ENCODE measurements at regions not wholly inside any gene's neighbourhood (a gene's known extent, or its start where the extent isn't known, plus 50 kb on each side); places are given as distances from the start of the nearest gene placed in this dataset.

DNA sequence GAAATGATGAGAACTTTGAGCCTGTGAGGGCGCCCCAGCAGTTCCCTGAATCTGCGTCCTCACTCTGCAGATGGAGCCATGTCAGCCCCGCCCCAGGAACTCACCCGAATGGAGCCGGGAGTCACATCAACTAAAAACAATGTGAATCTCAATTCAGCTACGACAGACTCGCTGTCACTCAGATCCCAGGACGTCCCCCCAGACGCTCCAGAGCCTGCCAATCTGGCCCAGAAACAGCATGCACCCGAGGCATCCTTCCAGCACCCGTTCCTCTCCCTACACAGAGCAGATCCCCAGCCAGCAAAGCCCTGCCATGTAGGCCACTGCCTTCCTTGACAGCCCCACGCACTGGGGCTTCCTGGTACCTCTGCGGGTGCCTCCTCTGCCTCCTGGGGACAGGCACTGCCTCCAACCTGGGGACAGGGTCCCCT, 248.0 kb downstream of the TTLL2 start:
- WGBS (ENCODE audit: low lambda C conversion rate): 25% methylated on average over 11 of the region's 13 CpGs

More for the DNA sequence above, 248.0 kb downstream of the TTLL2 start:
- Histone ChIP-seq H3K9ac (ENCODE audit: insufficient read depth, low read depth, low read length) (no peak overlapping the region), H3K9me3 (ENCODE audit: low read length) (no peaks in the 10 kb centered on the region), H2AFZ (ENCODE audit: low read length) (no peak overlapping the region), H3K36me3 (replicated peaks in 1 of 2; ENCODE audit: control insufficient read depth in 1 of 2, insufficient read depth in 2 of 2, low read length in 2 of 2) (no peaks in the 10 kb centered on the region), H3K79me2 (ENCODE audit: insufficient read depth, low read length) (no peaks in the 10 kb centered on the region), H3K4me3 (replicated peaks in 1 of 3; ENCODE audit: insufficient read depth in 1 of 3, low read depth in 2 of 3, low read length in 3 of 3) (no peak overlapping the region), H3K4me2 (ENCODE audit: low read depth, low read length) (peak overlapping the region; percentile 47), H3K4me1 (ENCODE audit: insufficient read depth, low read length) (peaks cover 32% of the 10 kb centered on the region), H3K27me3 (ENCODE audit: control insufficient read depth in 1 of 2, insufficient read depth in 2 of 2, low read length in 2 of 2) (peaks cover 10 to 25% of the 10 kb centered on the region in 2 experiments; a peak in 4 of 5 replicates), H4K20me1 (ENCODE audit: insufficient read depth, low read length) (no peaks in the 10 kb centered on the region), H3K27ac (ENCODE audit: extremely low read length, insufficient read depth, low read length) (no peak overlapping the region)
- in situ Hi-C loops (cut with HindIII; ENCODE audit: extremely low pct_ligation_motif_present, low pct_unique_long_range_greater_than_20kb) (no loop called here), intact Hi-C loops (cut with micrococcal nuclease; ENCODE audit: unreplicated experiment) (no loop called here)
- FAIRE-seq: no peak
- no peak for TF ChIP-seq KMT2A (CRISPR knock-in tag; IDR thresholded peaks at IDR 0.05)
- TF ChIP-seq ZNF354B (CRISPR knock-in tag; IDR thresholded peaks at IDR 0.05): no peak
- TF ChIP-seq ATF7-NPFF (CRISPR knock-in tag; IDR thresholded peaks at IDR 0.05; ENCODE audit: low read depth): no peak
- no peak for TF ChIP-seq ZNF563 (CRISPR knock-in tag; IDR thresholded peaks at IDR 0.05)
- TF ChIP-seq SOX6 (IDR thresholded peaks at IDR 0.05): no peak
- TF ChIP-seq SOX6 (CRISPR knock-in tag; IDR thresholded peaks at IDR 0.05): 0 out of 2 replicates have a peak, but pooled peaks have one; percentile 4
- no peak for TF ChIP-seq ZNF234 (CRISPR knock-in tag; conservative IDR thresholded peaks at IDR 0.05)
- peak; percentile 16; the same call in 1 of the 2 replicates for TF ChIP-seq ZBTB38 (CRISPR knock-in tag; IDR thresholded peaks at IDR 0.05)
- TF ChIP-seq ESRRA (CRISPR knock-in tag; IDR thresholded peaks at IDR 0.05; ENCODE audit: low read depth): no peak
- TF ChIP-seq GABPB1 (CRISPR knock-in tag; IDR thresholded peaks at IDR 0.05): 0 out of 2 replicates have a peak, but pooled peaks have one; percentile 16
- TF ChIP-seq, protein P1, sequence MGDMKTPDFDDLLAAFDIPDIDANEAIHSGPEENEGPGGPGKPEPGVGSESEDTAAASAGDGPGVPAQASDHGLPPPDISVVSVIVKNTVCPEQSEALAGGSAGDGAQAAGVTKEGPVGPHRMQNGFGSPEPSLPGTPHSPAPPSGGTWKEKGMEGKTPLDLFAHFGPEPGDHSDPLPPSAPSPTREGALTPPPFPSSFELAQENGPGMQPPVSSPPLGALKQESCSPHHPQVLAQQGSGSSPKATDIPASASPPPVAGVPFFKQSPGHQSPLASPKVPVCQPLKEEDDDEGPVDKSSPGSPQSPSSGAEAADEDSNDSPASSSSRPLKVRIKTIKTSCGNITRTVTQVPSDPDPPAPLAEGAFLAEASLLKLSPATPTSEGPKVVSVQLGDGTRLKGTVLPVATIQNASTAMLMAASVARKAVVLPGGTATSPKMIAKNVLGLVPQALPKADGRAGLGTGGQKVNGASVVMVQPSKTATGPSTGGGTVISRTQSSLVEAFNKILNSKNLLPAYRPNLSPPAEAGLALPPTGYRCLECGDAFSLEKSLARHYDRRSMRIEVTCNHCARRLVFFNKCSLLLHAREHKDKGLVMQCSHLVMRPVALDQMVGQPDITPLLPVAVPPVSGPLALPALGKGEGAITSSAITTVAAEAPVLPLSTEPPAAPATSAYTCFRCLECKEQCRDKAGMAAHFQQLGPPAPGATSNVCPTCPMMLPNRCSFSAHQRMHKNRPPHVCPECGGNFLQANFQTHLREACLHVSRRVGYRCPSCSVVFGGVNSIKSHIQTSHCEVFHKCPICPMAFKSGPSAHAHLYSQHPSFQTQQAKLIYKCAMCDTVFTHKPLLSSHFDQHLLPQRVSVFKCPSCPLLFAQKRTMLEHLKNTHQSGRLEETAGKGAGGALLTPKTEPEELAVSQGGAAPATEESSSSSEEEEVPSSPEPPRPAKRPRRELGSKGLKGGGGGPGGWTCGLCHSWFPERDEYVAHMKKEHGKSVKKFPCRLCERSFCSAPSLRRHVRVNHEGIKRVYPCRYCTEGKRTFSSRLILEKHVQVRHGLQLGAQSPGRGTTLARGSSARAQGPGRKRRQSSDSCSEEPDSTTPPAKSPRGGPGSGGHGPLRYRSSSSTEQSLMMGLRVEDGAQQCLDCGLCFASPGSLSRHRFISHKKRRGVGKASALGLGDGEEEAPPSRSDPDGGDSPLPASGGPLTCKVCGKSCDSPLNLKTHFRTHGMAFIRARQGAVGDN (CRISPR knock-in tag; IDR thresholded peaks at IDR 0.05): peak; percentile 32; the same call in 1 of the 2 replicates
- ChIA-PET POLR2A (no interaction called here), CTCF (ENCODE audit: low intra/inter-chr PET ratio, low total read pairs) (no interaction called here)
- no peak for DNase-seq (ENCODE audit: low spot score)
- no TSS peak for BruUV-seq (replicated peaks)
- peak; percentile 53 for ATAC-seq
